Kidney (tissue), 13 donors: ENCODE measurements at regions not wholly inside any gene's neighbourhood (a gene's known extent, or its start where the extent isn't known, plus 50 kb on each side); places are given as distances from the start of the nearest gene placed in this dataset.
"Not testable (repeated sequence)": the region's sequence is repeated elsewhere in the genome, so short reads cannot be mapped to it uniquely, and the experiment has no call there.

ENCODE experiments used
- DNase-seq, 5 donors: peaks; one replicate each; pipeline ENCODE4 v3.0.0-alpha.2; 2013 to 2020
- FAIRE-seq: peaks from 2 replicates; lab custom pipeline; 2012; peaks lifted over from hg19 to GRCh38; lab: Jason Lieb, UNC
- H3K27ac ChIP-seq, 2 donors: one replicate each; pipeline ENCODE4 v1.7.0; 2013; ENCODE audit warnings: low read depth in 2 of 2, low read length in 2 of 2, inconsistent platforms in 1 of 2
- H3K27me3 ChIP-seq: one replicate; pipeline ENCODE4 v1.7.1; 2013; ENCODE audit warnings: low read length, inconsistent platforms; ENCODE audit not compliant: control insufficient read depth, insufficient read depth
- H3K36me3 ChIP-seq, 3 donors: one replicate each; pipeline versions ENCODE4 v1.7.0 to v1.7.1; 2013; ENCODE audit warnings: low read length in 3 of 3, control low read depth in 1 of 3, inconsistent platforms in 1 of 3; ENCODE audit not compliant: insufficient read depth in 3 of 3, control insufficient read depth in 2 of 3
- H3K4me1 ChIP-seq, 3 donors: one replicate each; pipeline versions ENCODE4 v1.7.0 to v1.7.1; 2013; ENCODE audit warnings: low read length in 3 of 3, inconsistent platforms in 1 of 3, low read depth in 1 of 3; ENCODE audit not compliant: control insufficient read depth in 2 of 3, insufficient read depth in 2 of 3
- H3K4me3 ChIP-seq, 3 donors: one replicate each; pipeline versions ENCODE4 v1.7.0 to v1.8.1; 2013; ENCODE audit warnings: low read length in 3 of 3, control low read depth in 1 of 3, inconsistent platforms in 1 of 3
- H3K9ac ChIP-seq, 3 donors: one replicate each; pipeline versions ENCODE4 v1.7.0 to v1.7.1; 2013; ENCODE audit warnings: low read length in 3 of 3, control low read depth in 1 of 3, inconsistent platforms in 1 of 3
- H3K9me3 ChIP-seq, 3 donors: one replicate each; pipeline versions ENCODE4 v1.7.0 to v1.7.1; 2013; ENCODE audit warnings: low read length in 3 of 3, control low read depth in 1 of 3, inconsistent platforms in 1 of 3; ENCODE audit not compliant: control insufficient read depth in 2 of 3, insufficient read depth in 1 of 3
- intact Hi-C: fragments of 100-400 bp; cut with DNase I; formaldehyde crosslinking; loops from one replicate; pipeline ENCODE4 v1.11.1; 2022
- TF ChIP-seq, protein P1 (sequence below): IDR thresholded peaks from 3 replicates; pipeline ENCODE4 v1.5.1; 2012; ENCODE audit warnings: mild to moderate bottlenecking, moderate library complexity, borderline replicate concordance; ENCODE audit not compliant: insufficient read depth; ENCODE audit errors: extremely low read depth
- donor health status: control.
- donor health status: control.
- donor health status: control.
- donor health status: control.
- donor health status: control.
- donor health status: DM: yes; HTN: yes; CAD: no.
- donor health status: Normal renal cell carcinoma (clear cell type).

DNA sequence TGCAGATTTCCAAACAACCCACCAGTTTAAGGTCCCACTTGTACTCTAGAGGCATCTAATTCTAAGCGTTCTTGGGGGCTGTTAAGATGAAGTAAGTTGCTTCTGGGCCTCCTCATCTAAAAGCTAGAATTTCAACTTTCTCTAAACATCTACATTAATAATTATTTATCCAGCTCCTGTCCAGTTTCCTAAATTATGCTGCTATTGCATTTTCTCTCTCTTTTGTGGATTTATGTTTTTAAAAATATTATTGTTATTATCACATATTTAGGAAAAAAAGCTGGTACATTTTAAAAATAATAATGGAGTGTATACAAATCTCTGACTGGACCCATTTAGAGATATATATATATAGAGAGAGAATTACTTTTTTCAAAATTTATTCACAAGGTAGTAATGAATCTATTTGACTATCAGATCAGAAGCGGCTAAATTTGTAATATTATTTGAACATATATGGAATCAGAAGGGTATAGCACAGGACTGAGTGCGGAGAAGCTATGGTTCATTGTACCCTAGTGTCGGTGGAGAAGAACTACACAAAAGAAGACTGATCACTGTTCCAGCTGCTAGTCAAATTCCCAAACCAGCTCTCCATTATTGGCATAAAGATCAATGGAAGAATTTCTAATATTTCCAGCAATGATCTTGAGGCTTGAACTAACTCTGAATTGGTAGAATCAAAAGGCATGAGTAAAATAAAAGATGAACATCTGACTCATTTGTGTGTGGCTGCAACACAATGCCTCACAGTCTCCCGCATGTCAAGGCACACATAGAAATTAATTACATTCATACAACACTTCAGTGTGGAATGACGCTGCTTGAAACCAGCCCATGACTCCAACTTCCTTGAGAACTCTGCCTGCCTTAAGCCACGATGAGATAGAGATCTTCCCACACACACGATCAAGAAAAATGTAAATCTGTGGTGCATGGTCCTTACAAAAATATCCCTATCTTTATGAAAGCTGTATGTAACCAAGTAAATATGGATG lies 433.4 kb upstream of the OR4E1 start:
- Histone ChIP-seq H3K9me3 (no peaks in the 10 kb centered on the region), H3K27me3 (no peaks in the 10 kb centered on the region), H3K4me3 (no peak overlapping the region), H3K36me3 (no peaks in the 10 kb centered on the region), H3K4me1 (no peaks in the 10 kb centered on the region), H3K27ac (no peak overlapping the region), H3K9ac (no peak overlapping the region)
- TF ChIP-seq, protein P1, sequence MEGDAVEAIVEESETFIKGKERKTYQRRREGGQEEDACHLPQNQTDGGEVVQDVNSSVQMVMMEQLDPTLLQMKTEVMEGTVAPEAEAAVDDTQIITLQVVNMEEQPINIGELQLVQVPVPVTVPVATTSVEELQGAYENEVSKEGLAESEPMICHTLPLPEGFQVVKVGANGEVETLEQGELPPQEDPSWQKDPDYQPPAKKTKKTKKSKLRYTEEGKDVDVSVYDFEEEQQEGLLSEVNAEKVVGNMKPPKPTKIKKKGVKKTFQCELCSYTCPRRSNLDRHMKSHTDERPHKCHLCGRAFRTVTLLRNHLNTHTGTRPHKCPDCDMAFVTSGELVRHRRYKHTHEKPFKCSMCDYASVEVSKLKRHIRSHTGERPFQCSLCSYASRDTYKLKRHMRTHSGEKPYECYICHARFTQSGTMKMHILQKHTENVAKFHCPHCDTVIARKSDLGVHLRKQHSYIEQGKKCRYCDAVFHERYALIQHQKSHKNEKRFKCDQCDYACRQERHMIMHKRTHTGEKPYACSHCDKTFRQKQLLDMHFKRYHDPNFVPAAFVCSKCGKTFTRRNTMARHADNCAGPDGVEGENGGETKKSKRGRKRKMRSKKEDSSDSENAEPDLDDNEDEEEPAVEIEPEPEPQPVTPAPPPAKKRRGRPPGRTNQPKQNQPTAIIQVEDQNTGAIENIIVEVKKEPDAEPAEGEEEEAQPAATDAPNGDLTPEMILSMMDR: no peak
- DNase-seq (no peak), FAIRE-seq (no peak)
- intact Hi-C loops: no loop called here

DNA sequence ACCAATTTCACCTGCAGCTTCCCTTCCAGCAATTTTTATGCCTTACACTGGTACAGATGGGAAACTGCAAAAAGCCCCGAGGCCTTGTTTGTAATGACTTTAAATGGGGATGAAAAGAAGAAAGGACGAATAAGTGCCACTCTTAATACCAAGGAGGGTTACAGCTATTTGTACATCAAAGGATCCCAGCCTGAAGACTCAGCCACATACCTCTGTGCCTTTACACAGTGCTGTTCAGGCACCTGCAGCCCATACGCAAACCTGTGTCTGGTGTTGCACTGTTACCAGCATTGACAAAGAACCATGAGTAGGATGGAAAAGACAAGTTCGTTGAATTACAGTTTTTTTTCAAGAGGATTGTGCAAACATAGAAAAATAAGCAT lies 432.0 kb upstream of the OR4E1 start:
- Histone ChIP-seq H3K27ac (no peak overlapping the region), H3K36me3 (no peaks in the 10 kb centered on the region), H3K4me1 (no peaks in the 10 kb centered on the region), H3K9me3 (no peaks in the 10 kb centered on the region), H3K4me3 (no peak overlapping the region), H3K27me3 (no peaks in the 10 kb centered on the region), H3K9ac (no peak overlapping the region)
- TF ChIP-seq, protein P1: no peak
- intact Hi-C loops: no loop called here
- FAIRE-seq (no peak), DNase-seq (no peak)

DNA sequence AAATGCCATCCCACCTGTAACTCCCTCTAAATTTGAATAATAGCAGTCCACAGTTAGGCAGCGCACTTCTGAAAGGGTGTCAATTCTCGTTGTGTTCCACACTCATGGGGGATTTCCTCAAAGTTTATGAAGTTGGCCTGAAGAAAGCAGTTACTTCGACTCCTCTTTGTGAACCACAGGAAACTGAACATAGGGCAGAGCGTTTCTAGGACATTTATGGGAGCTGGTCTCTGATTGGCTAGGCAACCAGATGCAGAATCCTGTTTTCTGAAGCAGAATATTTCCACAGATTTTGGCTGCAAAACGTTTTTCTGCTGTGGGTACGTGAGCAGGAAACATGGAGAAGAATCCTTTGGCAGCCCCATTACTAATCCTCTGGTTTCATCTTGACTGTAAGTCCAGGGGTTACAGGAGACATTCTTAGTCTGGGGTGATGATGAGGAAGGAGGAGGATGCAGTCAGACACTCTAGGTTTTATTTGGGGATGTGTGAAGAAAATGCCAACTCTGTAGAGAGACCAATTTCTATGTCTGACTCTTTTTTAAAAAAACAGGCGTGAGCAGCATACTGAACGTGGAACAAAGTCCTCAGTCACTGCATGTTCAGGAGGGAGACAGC lies 431.5 kb upstream of the OR4E1 start:
- DNase-seq: no peak
- intact Hi-C loops: no loop called here

DNA sequence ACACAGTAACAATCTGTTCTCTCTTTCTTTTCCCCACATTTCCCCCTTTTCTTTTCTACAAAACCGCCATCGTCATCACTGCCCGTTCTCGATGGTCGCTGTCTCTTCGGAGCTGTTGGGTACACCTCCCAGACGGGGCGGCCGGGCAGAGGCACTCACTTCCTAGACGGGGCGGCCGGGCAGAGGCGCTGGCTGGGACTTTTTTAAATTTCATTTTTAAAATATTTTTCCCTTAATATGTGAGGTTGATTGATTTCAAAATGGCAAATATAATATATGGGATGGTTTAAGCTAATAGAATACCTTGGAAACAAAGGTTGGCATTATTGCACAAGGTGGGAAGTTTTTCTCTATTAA lies 427.1 kb upstream of the OR4E1 start:
- H3K4me3 ChIP-seq, FAIRE-seq: not testable (repeated sequence)

More for the DNA sequence above, 431.5 kb upstream of the OR4E1 start:
- no peak overlapping the region for H3K4me3 ChIP-seq
- no peaks in the 10 kb centered on the region for H3K9me3 ChIP-seq
- no peaks in the 10 kb centered on the region for H3K36me3 ChIP-seq
- TF ChIP-seq, protein P1: no peak
- no peaks in the 10 kb centered on the region for H3K27me3 ChIP-seq
- H3K27ac ChIP-seq: no peak overlapping the region
- H3K4me1 ChIP-seq: no peaks in the 10 kb centered on the region
- no peak for FAIRE-seq
- H3K9ac ChIP-seq: no peak overlapping the region

More for the DNA sequence above, 427.1 kb upstream of the OR4E1 start:
- H3K9ac ChIP-seq, H3K9me3 ChIP-seq, H3K4me1 ChIP-seq, H3K27ac ChIP-seq, H3K27me3 ChIP-seq, intact Hi-C loops, DNase-seq, H3K36me3 ChIP-seq: not testable (repeated sequence)
